ENCODE measurements at regions not wholly inside any gene's neighbourhood (a gene's known extent, or its start where the extent isn't known, plus 50 kb on each side); places are given as distances from the start of the nearest gene placed in this dataset.

DNA sequence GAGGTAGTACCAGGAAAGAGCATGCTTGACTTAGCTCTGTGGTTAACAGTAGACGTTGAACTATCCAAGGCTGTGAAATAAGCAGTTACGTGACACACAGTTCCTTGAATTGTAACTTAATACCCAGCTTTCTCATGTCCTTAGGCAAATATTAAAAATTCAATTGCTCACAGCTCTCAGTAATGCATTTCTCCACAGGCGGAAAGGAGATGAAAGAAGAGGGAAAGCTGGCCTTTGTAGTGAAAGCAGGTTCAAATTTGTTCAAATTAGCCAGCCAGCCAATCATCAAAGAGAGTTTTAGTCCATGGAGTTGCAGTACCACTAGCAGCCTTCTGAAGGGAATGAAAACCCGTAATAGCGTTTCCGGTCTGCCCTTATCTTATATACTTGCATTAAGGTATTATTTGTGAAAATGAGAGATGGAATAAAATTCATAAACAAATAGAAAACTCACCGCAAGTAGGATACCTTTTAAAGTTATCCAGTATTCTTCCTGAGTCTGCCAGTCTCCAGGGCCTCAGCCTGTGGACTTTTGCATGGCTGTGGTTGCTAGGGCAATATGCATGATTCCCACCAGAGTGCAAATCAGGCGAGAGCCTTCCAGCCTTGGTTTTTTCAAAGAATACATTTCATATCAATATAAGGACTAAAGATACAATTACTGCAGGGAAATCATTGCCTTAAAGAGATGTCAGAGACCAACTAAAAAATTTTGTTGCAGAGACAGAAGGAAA lies 795.5 kb downstream of the TNS3 start:
- no TSS peak for BruUV-seq (replicated peaks)
- FAIRE-seq (no peak), DNase-seq (ENCODE audit: low read depth, low spot score) (no peak), ATAC-seq (no peak)
- in situ Hi-C loops (cut with MboI), result no loop called here
- WGBS (ENCODE audit: insufficient coverage, insufficient replicate concordance, low lambda C conversion rate, missing lambda C conversion rate), result 43% methylated on average over 8 of the region's 8 CpGs
- H3K27ac ChIP-seq (ENCODE audit: control insufficient read depth, insufficient read depth), result no peak overlapping the region
- no peaks in the 10 kb centered on the region for H4K20me1 ChIP-seq (ENCODE audit: control insufficient read depth, insufficient read depth)
- no peak for TF ChIP-seq EED (IDR thresholded peaks at IDR 0.05; ENCODE audit: low read depth)
- TF ChIP-seq NFYB (IDR thresholded peaks at IDR 0.05; ENCODE audit: insufficient read depth, low read depth, low read length), result 0 out of 2 replicates have a peak, but pooled peaks have one; percentile 9
- H3K4me3 ChIP-seq, result no peak overlapping the region
- no peak overlapping the region for H2AFZ ChIP-seq (ENCODE audit: control insufficient read depth, low read depth, low read length)
- H3K4me2 ChIP-seq (ENCODE audit: control insufficient read depth, insufficient read depth), result no peak overlapping the region
- ChIA-PET RAD21 (ENCODE audit: unreplicated experiment) (interaction anchor here (1.5 kb wide), 1 partner anchor 91 kb away, joined by 3 read pairs; no protein-coding TSS in a partner anchor), POLR2A (no interaction called here), SMC1A (ENCODE audit: uncharacterized antibody, unreplicated experiment) (interaction anchor here (1.6 kb wide), 1 partner anchor 28 kb away, joined by 4 read pairs; no protein-coding TSS in a partner anchor), CTCF (interaction anchor here (1.0 to 1.9 kb wide), 3 partner anchors 9 to 864 kb away, joined by 3 to 5 read pairs (median 4); no protein-coding TSS in a partner anchor)
- H3K4me1 ChIP-seq (ENCODE audit: control insufficient read depth, insufficient read depth, low read length), result no peaks in the 10 kb centered on the region
- H3K27me3 ChIP-seq (replicated peaks in 1 of 2; ENCODE audit: control insufficient read depth in 2 of 2, insufficient read depth in 2 of 2, low read length in 1 of 2), result no peaks in the 10 kb centered on the region
- no peak overlapping the region for H3K9ac ChIP-seq (ENCODE audit: control insufficient read depth, insufficient read depth, low read length)
- intact Hi-C loops (cut with micrococcal nuclease; ENCODE audit: unreplicated experiment), result no loop called here
- no peaks in the 10 kb centered on the region for H3K36me3 ChIP-seq (ENCODE audit: control insufficient read depth in 2 of 2, insufficient read depth in 2 of 2, low read length in 1 of 2)
- H3K9me3 ChIP-seq (replicated peaks; ENCODE audit: control insufficient read depth, insufficient read depth, low read length), result no peaks in the 10 kb centered on the region
- H3K79me2 ChIP-seq (ENCODE audit: control insufficient read depth, insufficient read depth, low read length), result no peaks in the 10 kb centered on the region

DNA sequence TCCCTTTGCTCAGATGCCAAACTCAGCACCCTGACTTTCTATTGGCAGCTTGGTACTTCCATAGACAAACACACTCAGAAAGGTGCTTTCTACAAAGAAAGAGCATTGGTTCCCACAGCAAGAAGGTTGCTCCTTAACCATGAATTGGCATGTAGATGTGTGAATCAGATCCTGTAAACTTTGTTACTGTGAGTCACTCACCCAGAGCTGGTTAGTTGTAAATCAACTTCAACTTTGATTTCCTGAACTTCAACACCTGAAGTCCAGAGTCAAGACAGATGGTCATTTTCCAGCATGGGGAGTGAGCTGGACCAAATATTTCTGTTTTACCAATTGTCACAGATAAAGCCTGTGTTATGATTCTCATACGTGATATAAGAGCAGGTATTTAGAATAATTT lies 797.2 kb downstream of the TNS3 start:
- Histone ChIP-seq H4K20me1 (ENCODE audit: control insufficient read depth, insufficient read depth) (no peaks in the 10 kb centered on the region), H2AFZ (ENCODE audit: control insufficient read depth, low read depth, low read length) (no peak overlapping the region), H3K4me2 (ENCODE audit: control insufficient read depth, insufficient read depth) (no peak overlapping the region), H3K36me3 (ENCODE audit: control insufficient read depth in 2 of 2, insufficient read depth in 2 of 2, low read length in 1 of 2) (no peaks in the 10 kb centered on the region), H3K9me3 (replicated peaks; ENCODE audit: control insufficient read depth, insufficient read depth, low read length) (no peaks in the 10 kb centered on the region), H3K27ac (ENCODE audit: control insufficient read depth, insufficient read depth) (no peak overlapping the region), H3K4me1 (ENCODE audit: control insufficient read depth, insufficient read depth, low read length) (no peaks in the 10 kb centered on the region), H3K27me3 (replicated peaks in 1 of 2; ENCODE audit: control insufficient read depth in 2 of 2, insufficient read depth in 2 of 2, low read length in 1 of 2) (no peaks in the 10 kb centered on the region), H3K79me2 (ENCODE audit: control insufficient read depth, insufficient read depth, low read length) (no peaks in the 10 kb centered on the region), H3K4me3 (no peak overlapping the region), H3K9ac (ENCODE audit: control insufficient read depth, insufficient read depth, low read length) (no peak overlapping the region)
- ChIA-PET RAD21 (ENCODE audit: unreplicated experiment) (no interaction called here), SMC1A (ENCODE audit: uncharacterized antibody, unreplicated experiment) (no interaction called here), POLR2A (no interaction called here), CTCF (interaction anchor here (1.5 kb wide), 1 partner anchor 14 kb away, joined by 4 read pairs; no protein-coding TSS in a partner anchor)
- TF ChIP-seq MYC (IDR thresholded peaks at IDR 0.05; ENCODE audit: insufficient read depth, insufficient read length, insufficient replicate concordance, low read length, severe bottlenecking) (no peak), DPF2 (IDR thresholded peaks at IDR 0.05) (no peak), LARP7 (IDR thresholded peaks at IDR 0.05) (no peak)
- DNase-seq (ENCODE audit: low read depth, low spot score), result no peak
- no peak for ATAC-seq
- no TSS peak for BruUV-seq (replicated peaks)
- intact Hi-C loops (cut with micrococcal nuclease; ENCODE audit: unreplicated experiment), result no loop called here
- FAIRE-seq, result no peak
- WGBS (ENCODE audit: insufficient coverage, insufficient replicate concordance, low lambda C conversion rate, missing lambda C conversion rate), result 5% methylated on average over 1 of the region's 1 CpG
- in situ Hi-C loops (cut with MboI), result no loop called here
